NCI-H345 treated with DMSO at 0.1 percent for 48 hours (cell line): ENCODE measurements at regions not wholly inside any gene's neighbourhood (a gene's known extent, or its start where the extent isn't known, plus 50 kb on each side); places are given as distances from the start of the nearest gene placed in this dataset.
"Not testable (repeated sequence)": the region's sequence is repeated elsewhere in the genome, so short reads cannot be mapped to it uniquely, and the experiment has no call there.

Source experiments
- DNase-seq: peaks from one replicate; lab custom pipeline; 2025; ENCODE audit not compliant: unreplicated experiment; lab: John Stamatoyannopoulos, UW

DNA sequence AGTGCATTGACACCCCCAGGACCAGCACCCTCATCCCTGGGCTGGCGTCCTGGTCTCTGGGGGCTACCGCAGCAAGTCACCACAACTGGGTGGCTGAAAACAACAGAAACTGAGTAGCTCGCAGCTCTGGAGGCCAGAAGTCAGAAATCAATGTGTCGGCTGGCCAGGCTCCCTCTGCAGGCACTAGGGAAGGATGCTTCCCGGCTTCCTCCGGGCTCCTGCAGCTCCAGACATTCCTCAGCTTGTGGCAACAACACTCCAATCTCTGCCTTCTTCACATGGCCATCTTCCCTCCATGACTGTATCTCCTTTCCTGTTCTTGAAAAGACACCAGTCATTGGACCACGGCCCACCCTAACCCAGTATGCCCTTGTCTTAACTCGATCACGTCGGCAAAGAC is 224.2 kb downstream of the NPHP4 start:
- no peak for DNase-seq

DNA sequence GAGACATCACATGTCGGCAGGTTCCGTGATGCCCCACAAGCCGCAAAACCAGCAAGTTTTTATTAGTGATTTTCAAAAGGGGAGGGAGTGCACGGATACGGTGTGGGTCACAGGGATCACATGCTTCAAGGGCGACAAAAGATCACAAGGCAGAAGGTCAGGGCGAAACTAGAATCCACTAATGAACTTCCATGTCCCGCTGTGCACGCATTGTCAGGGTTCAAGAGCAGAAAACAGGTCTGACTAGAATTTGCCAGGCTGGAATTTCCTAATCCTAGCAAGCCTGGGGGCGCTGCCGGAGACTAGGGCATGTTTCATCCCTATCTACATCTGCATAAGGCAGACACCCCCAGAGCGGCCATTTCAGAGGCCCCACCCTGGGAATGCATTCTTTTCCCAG is 225.2 kb downstream of the NPHP4 start:
- not testable (repeated sequence) for DNase-seq

DNA sequence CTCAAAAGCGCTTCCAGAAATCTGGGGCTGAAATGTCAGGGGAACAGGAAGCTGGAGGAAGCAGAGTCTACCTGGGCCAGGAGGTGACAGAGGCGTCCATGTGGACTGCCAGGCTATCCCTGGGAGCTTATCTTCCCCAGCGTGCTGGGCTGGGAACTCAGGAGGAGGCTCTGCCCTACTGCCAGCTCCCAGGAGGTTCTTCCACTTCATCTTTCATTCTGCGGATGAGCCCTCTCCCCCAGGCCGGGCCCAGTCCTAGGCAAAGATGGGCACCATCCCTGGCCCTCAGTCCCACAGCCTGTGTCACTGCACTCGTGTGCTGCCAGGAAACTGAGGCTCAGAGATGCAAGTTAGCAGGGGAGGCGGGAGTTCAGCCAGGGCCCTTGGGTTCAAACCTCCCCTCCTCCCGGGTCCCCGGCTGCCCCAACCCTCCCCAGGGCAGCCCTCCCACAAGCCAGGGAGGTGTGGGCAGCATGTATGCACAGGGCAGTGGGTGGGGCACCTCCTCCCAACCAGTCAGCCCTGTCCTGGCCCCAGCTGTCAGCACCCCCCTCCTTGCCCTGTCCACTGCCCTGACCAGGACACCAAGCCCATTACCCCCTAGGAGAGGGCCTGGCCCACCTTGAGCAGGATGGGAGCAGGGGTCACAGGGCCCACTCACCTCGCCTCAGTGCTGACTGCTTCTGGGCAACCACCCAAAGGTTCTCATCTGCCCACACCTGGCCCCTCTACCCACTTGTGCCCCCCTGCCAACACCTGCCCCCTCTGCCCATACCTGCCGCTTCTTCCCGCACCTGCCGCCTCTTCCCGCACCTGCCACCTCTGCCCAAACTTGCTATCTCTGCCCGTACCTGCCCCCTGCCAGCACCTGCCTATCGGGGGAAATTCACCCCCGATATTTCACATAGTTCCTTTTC is 226.0 kb downstream of the NPHP4 start:
- no peak for DNase-seq

DNA sequence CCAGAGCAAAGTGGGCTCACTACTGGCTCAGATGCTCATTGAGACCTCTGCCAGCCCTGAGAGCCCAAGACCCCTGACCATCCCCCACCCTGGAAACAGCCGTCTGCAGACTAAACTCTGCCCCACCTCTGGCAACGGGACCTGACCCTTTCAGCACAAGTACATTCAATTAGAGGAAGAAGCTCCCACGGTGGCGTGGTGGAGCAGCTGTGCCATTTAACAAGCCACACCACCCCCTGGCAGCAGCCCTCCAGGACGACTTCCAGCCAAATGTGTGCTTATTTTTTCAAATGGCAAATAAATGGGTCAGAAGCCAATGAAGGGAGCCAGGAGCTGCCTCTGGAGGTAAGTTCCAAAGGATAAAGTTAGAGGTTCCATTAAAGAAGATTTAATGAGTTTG is 226.7 kb downstream of the NPHP4 start:
- DNase-seq: no peak

DNA sequence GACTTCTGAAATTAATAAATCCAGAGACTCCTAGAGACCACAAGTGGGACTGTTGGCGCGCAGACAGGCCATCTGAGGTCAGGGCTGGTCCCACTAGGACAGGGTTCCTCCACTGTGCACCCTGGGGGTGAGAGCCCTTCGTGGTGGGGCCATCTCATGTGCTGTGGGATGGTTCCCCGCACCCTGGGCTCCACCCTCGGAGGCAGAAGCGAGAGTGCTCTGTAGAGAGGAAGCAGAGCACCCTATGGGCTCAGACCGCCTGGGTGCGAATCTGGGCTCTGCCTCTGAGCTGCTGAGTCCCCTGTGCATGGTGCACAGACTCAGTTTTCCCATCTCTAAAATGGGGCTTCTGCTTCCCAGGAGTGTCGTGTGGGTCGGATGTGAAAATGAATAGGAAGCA is 227.3 kb downstream of the NPHP4 start:
- no peak for DNase-seq

DNA sequence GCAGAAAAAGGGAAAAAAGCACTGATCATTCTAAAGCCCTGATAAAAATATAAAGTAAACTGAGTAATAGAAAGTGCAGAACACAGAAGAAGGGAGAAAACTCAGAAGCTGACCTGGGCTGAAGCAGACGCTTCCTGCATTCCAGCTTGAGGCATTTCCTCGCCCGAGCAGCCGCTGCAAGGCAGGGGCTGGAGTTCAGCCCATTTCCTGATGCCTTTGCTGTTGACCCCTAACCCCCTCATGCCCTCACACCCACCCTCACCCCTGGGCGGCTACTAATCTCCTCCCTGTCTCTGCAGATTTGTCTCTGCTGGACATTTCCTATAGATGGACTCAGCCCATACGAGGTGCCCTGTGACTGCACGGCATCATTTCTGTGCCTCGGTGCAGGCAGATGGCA is 227.8 kb downstream of the NPHP4 start:
- DNase-seq: no peak

DNA sequence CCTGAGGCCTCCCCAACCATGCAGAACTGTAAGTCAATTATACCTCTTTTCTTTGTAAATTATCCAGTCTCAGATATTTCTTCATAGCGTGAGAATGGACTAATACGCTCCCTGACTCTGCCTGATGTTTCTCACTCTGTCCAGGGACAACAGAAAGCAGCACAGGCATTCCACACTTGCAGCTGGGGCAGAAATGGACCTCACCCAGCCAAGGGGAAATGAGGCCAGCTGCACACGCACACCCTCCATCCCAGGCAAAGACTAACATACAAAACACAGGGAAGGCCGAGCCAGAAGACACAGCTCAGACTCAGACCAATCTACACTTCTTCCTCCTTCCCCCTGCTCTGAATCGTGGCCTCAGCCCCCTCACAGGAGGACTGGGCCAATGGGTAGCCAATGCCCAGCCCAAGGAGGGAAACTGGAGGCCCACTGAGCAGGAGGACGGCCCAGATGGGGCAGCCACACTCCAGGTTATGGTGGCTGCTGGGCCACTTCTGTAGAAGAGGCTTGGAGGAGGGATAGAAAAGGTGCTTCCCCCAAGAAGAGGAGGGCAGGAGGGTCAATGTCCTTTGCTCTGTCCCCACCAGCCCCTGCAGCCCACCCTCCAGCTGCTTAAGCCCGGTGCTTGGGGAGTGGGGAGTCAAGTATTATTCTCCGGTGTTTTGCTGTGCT is 228.4 kb downstream of the NPHP4 start:
- no peak for DNase-seq

DNA sequence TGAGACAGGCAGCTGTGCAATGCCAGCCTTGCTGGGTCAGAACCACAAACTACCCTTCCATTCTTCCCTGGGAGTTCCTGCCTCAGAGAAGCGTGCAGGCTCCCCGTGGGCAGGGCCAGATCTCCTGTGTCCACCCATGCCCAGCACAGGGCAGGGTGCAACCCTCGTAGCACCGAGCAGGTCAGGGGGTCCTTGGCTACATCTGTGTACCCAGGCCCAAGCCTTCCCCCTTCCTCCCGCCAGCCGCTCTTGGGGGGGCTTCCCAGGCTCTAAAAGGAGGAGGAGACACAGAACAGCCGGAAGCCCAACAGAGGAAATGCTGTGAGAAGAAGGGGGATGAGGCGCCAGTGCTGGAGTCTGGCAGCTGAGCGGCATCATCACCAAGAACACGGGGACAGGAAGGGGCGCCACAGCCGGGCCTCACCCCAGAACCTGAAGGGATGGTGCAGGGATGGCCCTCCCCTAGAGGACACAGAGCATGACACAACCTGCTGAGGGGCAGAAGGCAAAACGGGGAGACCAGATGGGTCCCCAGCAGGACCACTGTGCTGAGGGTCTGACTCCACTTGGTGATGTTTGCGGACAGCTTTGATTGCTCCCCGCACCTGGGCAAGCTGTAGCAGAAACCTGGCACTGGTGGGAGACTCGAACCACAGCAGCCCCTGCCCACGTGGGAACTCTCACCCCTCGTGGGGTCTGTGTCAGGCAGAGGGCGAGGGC is 233.2 kb downstream of the NPHP4 start:
- no peak for DNase-seq

DNA sequence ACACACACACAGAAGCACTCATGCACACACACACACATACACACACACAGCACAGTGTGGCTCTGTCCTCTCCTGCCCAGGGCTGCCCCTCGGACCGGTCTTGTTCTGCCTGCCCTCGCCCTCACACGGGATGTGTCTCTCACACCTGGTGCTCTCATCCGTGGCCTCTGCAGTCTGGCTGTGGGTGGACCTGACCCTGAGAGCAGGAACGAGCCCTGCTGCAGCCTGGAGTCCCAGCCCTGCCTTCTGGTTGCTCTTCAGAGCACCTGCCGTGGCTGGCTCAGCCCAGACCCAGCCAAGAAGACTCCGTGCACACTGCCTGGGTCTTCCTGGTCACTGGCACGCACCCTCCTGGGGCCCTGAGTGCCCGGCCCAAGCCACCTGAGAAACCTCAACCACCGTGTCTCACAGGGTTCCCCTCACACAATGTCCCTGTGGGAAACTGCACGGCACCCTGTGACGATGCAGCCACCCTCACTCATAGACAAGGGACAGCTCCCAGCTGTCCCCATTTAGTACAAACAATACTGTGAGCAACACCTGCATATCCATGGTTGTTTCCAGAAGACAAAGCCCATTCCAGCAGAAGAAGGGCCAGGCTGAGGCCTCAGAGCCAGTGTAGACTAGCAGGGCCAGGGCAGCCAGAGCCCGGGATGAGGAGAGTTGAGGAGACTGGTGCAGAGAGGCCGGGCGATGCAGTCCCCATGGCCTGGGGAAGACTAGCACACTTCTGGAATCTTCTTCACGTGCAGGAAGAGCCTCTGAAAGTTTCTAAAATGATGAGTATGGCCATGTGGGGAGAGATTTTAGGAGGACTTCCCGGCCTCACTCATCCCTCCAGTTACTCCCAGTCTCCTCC is 234.0 kb downstream of the NPHP4 start:
- DNase-seq: peak; percentile 39

DNA sequence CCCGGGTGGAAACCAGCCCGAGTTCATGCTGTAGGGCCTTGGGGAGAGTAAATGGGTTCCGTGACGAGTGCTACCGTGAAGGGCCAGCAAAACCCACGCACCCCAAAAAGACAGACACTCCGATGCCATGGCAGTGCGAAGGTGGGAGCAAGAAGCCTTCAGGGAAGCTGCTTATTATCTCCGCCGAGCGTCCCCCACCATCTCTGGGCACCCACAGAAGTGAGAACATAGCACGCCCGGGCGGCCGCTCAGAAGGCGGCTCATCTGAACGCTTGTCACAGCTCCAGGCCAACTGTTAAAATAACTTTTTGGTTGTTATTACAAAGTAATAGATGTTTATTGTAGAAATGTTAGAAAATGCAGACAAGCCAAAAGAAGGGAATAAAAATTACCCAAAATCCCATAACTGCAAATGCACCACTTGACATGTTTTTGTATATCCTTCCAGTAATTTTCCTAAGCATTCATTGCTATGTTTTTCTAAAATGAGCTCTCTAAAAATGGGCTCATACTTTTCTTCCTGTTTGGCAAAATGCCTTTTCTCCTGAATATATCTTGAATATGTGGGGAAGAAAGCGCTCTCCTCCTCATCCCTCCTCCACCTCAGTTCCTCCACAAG is 234.9 kb downstream of the NPHP4 start:
- no peak for DNase-seq

DNA sequence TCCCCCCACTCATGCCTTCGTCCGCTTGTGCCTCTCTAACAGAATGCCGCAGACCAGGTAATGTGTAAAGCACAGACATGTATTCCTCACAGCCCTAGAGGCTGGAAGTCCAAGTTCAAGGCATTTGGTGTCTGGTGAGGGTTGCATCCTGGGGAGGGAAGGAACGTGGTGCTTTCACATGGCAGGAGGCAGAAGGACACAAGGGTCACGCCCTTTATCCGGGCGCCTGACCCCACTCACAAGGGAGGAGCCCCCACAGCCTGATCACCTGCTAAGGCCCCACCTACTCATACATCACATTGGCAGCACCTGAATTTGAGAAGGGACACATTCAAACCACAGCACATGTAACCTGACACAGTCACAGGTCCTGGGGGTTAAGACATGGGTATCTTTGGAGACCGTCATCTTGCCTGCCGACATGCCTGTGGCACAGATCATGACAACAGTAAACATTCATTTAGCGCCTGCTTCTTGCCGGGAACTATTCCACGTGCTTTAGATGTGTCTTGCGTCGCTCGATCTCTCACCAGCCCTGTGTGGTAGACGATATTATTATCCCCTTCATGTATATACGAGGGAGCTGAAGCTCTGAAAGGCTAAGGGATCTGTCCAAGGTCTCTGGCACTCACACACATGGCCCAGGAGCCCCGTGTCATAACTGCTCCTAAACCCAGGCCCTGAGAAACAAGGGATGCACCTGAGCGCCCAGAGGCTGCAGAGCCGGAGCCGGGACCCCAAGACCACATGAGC is 235.6 kb downstream of the NPHP4 start:
- no peak for DNase-seq

DNA sequence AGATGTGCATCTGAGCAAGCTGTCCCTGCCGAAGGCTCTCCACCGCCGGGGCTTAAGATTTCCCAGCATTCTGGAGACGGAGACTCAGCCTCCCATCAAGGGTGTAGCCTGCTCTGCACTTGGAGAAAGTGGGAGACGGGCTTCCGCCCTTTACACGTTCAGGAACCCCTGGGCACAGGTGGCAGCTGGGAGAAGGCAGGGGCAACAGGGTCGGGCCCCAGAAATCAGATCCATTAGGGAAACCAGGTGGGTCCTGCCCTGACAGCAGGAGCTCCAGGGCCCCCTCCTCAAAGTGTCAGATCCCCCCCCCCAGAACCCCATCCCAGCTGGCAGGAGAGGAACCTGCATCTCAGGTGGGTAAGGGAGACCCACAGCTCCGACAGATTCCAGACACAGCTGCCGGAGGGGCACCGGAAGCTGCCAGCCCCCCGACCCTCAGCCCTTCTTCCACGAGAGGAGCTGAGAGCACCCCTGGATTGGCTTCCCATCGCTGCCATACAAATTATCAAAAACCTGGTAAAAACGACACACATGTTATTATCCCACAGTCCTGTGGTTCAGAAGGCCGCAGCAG is 236.6 kb downstream of the NPHP4 start:
- DNase-seq: no peak

DNA sequence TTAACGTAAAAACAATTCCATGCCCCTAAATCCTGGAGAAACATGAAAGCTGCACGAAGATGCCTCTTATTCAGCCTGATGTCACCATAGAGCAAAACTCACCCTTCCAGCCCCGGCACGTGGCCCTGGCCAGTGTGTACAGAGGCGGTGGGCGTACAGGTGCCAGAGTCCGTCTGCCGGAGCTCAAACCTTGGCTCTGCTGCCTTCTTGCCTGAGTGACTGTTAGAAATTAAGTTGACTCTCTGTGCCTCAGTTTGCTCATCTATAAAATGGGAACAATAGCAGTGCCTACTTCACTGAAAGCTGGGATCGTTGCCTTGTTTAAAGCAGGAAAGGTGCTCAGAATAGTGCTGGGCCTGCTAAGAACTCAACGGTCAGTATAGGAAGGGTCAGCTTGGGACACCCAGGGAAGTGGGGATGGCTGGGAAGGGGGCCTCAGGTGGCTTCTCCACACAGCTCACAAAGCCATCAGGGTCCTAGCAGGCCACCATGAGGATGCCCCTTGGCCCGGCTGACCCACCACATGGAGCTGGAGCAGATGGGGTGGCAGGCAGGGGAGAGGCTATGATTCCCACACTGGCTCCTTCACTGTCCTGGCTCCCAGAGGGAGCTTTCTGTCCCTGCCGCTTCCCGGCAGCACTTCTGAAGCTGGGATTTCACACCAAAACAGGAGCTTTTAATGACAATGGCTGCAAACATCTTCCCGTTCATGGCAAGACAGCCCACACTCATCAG is 237.2 kb downstream of the NPHP4 start:
- DNase-seq: no peak

DNA sequence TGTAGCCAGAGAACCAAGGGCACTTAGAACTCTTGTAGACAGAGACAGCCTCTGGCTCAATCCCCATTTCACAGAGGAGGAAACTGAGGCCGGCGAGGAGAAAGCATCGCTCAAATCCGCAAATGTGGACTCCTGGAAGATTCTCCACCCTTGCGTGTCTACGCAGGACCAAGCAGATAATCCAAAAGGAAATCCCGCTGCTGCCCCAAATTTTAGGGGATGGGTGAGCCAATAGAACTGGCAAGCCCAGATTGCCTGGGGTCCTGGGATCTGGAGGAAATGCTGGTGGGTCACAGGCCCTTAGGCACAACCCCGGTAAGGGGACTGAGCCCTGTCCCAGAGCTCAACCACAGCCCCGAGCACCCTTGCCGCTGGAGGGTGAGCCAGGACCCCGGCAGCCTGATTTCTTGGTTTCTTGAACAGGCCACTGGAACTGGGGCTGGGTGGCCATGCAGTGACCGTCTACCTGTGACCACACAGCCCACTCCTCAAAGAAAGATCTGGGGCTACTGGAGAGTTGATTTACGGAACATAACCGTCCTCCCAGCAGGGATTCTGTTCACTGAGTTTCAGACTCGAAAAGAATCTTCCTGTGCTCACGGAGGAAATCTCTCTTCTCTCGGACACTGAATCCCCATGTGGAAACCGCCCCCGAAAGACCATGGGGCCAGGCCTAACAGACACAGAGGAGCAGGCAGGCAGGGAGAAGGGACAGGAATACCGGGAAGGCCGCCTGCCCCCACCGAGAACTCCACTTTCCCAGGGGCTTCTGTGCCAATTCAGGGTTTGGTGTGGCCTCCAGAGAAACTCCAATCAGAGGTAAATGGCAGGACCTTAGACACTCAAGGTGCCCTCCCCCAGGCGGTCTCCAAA is 238.4 kb downstream of the NPHP4 start:
- DNase-seq: no peak

DNA sequence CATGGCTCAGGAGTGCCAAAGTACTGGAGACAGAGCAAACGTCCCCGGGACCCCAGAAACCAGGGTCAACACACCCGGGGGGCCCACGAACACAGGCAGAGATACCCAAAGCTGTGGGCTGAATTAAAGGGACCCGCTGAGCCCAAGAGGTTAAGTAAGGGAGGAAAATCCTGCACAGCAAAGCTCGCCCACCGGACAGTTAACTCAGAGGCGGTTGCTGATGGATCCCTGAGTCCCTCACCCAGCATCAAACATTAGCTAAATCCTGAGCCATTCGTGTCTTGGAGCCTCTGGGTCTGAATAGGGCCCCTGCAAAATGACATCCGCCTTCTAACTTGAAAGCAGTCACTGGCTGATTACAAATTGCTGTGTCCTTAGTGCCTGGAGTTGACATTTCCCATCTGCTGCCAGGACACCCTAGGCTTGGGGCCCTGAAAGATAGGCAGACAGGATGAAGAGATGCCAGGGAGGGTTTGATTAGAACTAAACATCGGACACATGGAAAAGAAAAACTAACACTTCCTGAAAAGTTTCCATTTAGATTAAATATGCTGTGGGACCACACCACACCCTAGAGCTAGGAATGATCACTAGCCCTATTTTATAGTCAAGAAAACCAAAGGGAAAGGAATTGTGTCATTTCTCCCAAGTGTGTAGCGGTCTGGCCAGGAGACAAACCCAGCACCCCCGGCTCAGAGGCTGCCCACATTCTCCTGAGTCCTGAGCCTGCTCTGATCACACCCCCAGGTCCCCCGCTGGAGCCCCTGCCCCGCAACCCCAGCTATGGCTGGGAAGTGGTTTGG is 239.3 kb downstream of the NPHP4 start:
- no peak for DNase-seq

DNA sequence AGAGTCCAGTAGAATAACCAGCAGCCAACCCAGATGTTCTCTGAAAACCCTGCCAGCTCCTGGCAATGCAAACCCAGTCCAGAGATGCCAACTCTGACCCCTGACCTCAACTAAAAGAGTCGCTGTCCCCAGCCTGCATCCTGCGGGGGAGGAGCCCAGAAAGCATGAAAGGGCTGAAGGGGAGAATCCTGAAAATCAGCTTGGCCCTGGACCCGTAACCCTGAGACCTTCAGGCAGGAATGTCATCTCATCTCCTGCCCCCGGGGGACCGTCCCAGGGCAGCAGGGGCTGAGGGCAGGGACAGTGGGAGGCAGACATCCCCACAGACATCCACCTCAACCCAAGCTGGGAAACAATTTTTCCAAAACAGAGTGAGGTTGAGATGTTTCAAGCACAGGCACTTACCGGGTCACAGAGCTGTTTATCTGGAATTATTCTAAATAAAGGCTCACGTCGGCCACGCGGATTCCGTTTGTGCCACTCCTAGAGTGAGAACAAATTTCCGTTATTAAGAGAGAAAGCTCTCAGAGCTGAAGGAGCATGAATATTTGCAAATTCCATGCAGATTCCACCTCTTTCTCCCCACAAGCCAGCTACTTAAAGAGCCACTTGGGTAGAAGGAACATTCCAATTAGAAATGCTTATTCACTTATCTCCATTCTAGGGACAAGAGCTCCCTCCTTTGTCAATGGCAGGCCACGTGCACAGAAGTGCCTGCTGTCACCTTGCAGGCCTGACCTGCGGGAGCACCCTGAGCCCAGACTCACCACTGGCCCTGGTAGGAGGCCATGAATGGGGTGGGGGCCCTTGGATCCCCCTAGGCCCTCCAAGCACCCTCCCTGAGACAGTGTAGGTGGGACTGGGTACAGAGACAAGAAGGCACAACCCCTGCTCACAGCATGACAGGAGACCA is 240.1 kb downstream of the NPHP4 start:
- no peak for DNase-seq
